ENCODE measurements at regions not wholly inside any gene's neighbourhood (a gene's known extent, or its start where the extent isn't known, plus 50 kb on each side); places are given as distances from the start of the nearest gene placed in this dataset.

DNA sequence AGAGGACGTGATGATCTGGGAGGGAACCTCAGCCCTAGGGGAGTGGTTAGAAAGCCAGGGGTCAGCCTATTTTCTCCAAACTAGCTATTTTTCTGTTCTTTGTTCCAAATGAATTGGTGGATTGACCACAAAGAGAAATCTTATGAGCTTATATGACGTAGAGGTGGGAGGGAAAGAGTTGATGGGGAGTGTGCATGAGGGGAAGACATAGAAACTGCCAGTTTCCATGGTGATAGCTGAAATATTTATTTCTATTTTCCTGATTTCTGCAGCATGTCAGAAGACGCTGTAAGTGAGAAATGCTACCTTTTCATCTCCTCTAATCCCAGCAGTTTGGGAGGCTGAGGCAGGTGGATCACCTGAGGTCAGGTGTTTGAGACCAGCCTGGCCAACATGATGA is 51.4 kb upstream of the CISTR start:
- no peak for DNase-seq

- DNase-seq, result no peak
Observed at GRCh38 chr12:53803703-53804102, 51.9 kb upstream of the CISTR start.

GRCh38 chr12:53804429-53804828 is 52.6 kb upstream of the CISTR start:
- DNase-seq, result no peak

DNA sequence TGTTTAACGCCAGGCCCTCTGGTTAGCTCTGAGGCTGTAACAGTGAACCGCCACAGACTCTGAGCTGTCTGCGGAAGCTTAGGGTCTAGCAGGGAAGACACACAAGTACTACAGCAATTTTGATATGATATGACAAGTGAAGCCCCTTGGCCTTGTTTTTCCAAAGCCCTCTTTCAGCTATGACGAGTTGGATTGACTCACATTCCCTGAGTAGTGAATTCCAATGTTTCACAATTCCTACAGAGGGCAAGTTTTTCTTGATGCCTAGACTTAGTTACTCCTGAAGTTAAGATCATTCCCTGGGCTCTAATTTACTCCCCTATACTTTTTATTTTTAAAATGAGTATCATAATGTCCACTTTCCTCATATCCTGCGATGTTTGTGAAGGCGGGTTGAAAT is 53.3 kb upstream of the CISTR start:
- no peak for DNase-seq

- no peak for DNase-seq
Observed at GRCh38 chr12:53805791-53806190, 54.0 kb upstream of the CISTR start.

DNA sequence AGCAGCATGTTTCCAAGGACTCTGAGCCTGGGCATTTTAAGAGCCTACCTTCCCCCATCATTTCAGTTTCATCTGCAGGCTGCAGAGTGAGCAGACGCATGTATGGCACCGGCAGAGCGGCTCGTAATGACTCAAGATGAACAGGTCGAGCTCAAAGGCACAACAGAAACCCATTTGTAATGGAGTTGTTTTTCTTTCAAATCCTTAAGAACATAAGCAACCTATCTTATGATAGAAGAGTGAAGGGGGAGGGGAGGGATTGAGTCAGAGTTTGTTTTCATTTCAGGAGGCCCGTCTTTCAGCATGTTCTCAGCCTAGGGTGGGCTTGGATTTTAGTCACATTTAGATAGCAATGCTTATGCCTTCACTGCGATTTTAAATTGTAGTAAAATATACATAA is 54.9 kb upstream of the CISTR start:
- DNase-seq, result peak; percentile 25

GRCh38 chr12:53807322-53807860 is 55.6 kb upstream of the CISTR start:
- DNase-seq, result no peak

- DNase-seq, result no peak
Observed at GRCh38 chr12:53808023-53808705, 56.4 kb upstream of the CISTR start.

- no peak for DNase-seq
Observed at GRCh38 chr12:53809005-53809404, 57.2 kb upstream of the CISTR start.

DNA sequence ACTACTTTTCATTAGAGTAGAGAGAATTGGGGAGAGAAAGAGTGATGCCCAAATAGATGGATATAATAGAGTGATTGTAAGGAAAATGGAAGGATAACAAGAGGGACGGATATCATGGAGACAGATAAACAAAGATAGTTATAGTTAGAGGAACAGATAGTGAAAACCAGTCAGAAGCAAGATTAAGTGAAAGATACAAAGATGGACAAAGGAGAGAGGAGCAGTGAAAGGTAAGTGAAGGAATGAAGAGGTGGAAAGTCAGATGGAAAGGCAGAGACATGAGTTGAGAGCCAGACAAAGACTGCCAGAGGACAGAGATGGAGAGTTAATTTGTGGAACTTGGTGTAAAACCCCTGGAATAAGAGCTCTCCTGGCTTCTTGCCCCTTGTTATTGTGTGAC is 59.2 kb upstream of the CISTR start:
- DNase-seq, result no peak

DNA sequence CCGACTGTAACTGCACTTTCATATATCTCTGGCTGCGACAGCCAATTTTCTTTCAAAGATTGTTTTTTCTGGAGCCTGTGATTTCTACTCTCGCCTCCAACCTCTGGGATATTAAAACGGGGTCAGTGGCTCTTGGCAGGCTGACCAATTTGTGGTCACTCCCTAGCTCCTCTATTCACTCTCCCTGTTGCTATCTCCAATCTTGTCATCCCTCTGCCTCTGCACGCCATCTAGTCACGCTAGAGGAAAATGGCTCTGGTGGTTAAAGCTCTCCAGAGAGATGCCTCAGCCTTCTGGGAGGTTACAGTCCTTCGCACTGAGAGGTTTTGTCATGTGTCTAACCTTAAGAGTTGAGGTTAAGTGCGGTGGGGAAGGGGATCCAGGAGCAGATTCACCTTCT is 59.8 kb upstream of the CISTR start:
- no peak for DNase-seq

- DNase-seq, result no peak
Observed at GRCh38 chr12:53816360-53817020, 64.7 kb upstream of the CISTR start.

GRCh38 chr12:53817021-53817389 is 65.2 kb upstream of the CISTR start:
- DNase-seq, result no peak

DNA sequence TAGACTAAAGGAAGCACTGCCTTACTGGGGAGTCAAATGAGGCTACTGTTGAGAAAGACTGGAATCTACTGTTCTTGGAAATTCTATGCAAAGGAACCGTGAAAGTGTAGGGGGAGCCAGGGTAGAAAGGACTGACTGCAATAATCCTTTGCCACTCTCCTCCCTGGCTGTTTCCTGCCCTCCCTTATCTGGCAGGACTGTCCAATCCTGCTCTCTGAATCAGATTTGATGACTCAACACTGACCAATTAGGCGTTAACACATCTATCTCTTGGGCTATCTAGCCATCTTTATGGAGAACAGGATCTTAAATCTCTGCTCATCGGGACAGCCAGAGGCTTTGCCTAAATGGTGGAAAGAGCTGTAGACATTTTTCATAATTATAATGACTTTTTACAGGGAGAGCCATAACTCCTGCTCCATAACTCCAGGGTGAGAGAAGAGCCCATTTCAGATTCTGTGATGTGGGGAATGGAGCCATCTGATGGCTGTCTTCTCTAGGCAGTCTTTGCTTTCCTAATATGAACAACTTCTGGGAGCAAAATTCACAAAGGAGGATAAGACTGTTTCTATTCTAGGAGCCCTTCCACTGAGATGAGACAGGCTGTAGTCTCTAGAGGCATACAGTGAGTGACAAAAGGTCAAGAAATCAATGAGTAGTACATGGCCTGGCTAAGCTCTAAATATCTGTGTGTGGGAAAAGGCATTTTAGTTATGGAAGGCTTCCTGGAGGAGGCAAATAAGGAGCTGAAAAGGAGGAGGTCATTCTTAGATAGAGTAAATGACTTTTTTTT is 68.9 kb upstream of the CISTR start:
- peak; percentile 12 for DNase-seq

- DNase-seq, result no peak
Observed at GRCh38 chr12:53824001-53824712, 72.4 kb upstream of the CISTR start.

DNA sequence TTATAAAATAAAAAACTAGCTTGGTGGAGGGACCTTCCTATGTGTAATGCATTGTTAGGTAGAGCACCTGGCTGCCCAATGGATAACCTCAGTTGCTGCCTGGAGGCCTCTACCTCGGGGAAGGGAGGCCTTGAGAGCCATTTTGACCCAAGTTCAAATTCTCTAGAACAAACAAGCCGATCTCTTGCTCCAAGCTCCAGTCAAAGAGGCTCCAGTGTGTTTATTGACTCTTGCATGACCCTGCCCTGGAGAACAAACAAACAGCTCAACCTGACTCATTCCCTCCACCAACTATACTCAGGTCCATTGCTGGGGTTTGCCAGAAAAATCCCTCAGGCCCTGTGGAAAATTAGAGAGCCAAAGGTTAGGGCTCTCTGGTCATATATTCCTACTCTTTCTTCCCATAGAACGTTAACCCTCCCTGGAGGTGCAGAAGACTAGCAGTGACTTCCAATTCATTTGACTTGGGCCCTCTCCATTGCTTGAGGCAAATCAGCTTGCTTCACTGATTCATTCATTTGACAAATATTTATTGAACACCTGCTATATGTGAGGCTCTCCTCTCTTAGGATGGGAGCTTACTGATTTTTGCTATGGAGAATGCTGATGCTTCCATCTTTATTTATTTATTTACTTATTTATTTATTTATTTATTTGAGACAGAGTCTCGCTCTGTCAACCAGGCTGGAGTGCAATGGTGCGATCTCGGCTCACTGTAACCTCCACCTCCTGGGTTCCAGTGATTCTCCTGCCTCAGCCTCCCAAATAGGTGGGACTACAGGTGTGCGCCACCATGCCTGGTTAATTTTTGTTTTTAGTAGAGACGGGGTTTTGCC is 73.7 kb upstream of the CISTR start:
- DNase-seq, result no peak

- DNase-seq, result no peak
Observed at GRCh38 chr12:53827306-53827705, 75.5 kb upstream of the CISTR start.

GRCh38 chr12:53828598-53828997 is 76.8 kb upstream of the CISTR start:
- DNase-seq, result no peak

DNA sequence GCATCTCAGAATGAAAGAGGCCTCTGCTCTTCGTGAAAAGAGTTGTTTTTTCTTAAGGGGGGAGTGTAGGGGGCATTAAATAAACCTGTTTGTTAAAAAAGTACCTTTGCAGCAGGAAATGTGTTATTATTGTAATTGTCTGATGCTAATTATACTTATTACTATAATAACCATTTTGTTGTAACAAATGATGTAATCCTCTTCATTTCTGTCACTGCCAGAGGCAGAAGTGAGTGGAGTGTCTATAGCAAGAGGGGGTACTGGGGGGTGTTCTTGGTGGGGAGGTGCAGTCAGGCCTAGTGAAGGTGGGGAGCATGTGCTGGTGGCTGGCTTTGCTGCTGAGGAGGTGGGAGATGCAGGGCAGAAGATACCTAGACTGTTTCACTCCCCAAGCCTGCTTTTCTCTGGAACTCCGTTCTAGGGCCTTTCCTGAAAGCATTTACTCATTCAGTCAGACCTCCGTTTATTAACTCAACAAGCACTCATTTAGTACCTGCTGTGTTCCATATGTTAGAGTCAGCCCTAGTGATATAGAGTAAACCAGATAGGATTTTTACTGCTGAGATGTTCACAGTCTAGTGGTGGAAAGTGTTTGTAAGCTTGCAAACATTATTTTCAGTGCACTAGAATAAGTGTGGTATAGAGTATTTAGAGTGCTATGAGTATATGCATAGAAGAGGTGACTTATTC is 77.5 kb upstream of the CISTR start:
- DNase-seq, result no peak

DNA sequence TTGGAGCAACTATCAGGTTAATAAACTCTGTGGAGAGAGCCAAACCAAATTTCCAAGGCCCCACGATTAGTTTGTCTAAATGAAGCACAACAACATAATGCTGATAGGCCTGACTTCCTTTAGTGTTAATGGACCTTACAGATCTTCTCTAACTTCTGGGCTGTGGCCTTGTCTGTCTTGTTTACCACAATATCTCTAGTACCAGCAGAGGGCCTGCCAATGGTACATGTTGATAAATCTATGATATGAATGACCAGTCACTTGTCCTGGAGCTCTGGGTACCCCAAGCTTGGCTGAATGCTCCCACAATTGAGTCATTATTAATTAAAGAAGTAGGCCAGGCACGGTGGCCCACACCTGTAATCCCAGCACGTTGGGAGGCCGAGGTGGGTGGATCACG is 78.9 kb upstream of the CISTR start:
- DNase-seq, result no peak

GRCh38 chr12:53836119-53836655 is 84.4 kb upstream of the CISTR start:
- no peak for DNase-seq
